GM19023 (cell line): ENCODE measurements at regions not wholly inside any gene's neighbourhood (a gene's known extent, or its start where the extent isn't known, plus 50 kb on each side); places are given as distances from the start of the nearest gene placed in this dataset.
"Not testable (repeated sequence)": the region's sequence is repeated elsewhere in the genome, so short reads cannot be mapped to it uniquely, and the experiment has no call there.

Source experiments
- ATAC-seq: cut with Tn5 transposase; IDR thresholded peaks from one replicate; pipeline ENCODE4 v1.9.1; 2021; ENCODE audit warnings: mild to moderate bottlenecking, moderate library complexity; ENCODE audit not compliant: unreplicated experiment

GRCh38 chr2:21330786-21331391 lies 207.1 kb downstream of the TDRD15 start:
- ATAC-seq = no peak

DNA sequence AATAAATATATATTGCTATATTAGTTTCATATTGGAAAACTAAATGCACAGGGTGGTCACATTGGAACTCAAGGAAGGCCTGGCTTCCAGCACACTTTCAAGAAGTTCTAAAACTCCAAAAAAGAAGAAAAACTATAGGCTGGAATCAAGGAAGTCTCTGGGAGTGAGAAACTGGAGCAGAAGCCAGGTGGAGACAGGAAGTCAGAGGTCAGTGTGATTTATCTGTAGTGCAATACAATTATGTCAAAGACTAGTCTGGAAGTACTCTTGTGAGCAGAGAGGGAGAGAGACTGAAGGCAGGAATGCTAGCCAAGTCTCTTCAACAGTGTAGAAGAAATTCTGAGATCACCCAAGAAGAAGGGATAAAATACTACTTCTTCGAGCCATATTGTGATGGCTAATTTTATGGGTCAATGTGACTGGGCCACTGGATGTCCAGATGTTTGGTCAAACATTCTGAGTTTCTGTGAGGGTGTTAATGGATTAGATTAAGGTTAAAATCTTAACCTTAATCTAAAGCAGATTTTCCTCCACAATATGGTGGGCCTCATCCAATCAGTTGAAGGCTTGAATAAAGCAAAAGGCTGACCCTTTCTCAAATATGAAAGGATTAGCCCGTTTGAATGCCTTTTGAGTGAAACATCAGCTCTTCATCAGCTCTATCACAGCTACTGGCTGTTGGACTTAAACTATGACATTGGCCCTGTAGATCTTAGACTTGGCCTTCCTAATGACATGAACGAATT lies 208.0 kb downstream of the TDRD15 start:
- ATAC-seq = no peak

DNA sequence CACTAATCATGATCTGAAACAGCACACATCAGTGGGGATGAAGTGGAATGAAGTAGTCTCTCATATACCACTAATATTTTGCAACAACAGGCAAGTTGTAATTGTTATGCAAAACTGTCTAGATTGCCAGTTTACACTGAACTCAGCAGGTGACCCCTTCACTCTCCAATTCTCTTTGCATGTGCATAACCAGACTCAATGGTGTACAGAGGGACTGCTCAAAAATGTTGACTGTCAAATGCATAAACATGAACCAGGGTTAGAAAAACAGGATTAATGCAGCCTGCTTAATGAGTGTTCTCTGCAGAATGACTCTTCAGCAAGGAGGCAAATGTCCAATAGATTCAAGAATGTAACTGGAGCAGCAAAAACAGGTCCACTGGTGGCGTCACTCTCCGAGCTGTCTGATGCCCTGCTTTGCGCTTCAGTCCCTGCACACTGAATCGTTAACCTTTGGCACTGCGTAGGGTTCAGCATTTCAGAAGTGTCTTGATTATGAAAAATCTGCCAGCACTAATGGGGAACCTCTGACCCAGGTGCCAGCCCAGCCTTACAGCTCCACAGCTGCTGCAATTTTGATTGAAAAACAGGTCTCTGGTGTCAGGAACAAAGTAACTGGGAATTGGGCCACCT lies 209.3 kb downstream of the TDRD15 start:
- no peak for ATAC-seq

- no peak for ATAC-seq
Measured at GRCh38 chr2:21333684-21334083, 209.9 kb downstream of the TDRD15 start.

GRCh38 chr2:21346984-21347383 lies 223.2 kb downstream of the TDRD15 start:
- ATAC-seq = no peak

- ATAC-seq = no peak
Measured at GRCh38 chr2:21353879-21354679, 230.3 kb downstream of the TDRD15 start.

GRCh38 chr2:21356086-21356856 lies 232.5 kb downstream of the TDRD15 start:
- no peak for ATAC-seq

DNA sequence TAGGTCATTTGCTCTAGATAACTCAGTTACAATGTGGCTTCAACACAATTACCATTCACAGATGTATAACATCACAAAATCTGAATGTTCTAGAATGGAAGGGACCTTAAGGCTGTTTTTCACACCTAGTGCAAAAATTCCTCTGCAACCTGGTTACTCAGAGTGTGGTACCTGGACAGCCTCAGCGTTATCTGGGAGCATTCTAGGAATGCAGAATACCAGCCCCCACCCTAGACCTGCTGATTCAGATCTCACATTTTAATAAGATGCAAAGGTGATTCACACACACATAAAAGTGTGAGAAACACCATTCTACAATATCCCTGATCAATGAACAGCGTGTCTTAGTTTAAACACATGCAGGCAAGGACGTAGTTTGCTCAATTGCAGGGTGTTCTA lies 233.1 kb downstream of the TDRD15 start:
- no peak for ATAC-seq

DNA sequence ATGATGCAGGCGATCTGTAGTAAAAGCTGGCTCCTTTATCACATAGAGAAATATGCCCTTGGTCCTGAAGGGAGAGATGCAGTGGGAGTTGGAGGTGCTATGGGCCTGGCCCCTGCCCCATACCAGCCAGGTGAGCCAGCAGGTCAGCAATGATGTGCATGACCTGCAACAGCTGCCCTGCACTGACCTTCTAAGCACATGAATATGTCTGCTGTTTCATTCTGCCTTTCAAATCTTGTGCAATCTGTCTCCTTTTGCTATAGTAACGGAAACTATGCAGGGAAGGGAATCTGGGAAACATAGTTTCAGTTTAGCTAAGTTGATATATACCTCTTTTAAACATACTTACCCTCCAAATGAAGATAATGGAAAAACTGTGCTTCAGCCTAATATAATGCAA lies 235.2 kb downstream of the TDRD15 start:
- ATAC-seq = no peak

DNA sequence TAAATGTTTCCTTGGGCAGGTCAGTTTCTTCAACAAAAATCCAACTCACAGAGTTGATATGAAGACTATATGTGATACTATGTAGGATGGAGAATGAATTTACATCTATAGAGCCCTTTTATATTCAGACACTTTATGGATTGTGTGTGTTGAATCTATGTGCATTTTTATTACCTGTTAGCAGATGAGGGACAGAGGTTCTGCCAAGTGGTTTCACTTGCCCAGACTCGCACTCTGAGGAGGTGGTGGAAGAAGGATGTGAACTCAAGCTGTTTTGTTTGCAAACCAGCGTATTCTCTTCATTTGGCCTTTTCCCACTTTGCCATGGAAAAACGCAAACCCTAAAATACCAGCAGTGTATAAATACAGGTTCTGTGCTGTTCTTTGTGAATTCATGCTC lies 237.6 kb downstream of the TDRD15 start:
- no peak for ATAC-seq

DNA sequence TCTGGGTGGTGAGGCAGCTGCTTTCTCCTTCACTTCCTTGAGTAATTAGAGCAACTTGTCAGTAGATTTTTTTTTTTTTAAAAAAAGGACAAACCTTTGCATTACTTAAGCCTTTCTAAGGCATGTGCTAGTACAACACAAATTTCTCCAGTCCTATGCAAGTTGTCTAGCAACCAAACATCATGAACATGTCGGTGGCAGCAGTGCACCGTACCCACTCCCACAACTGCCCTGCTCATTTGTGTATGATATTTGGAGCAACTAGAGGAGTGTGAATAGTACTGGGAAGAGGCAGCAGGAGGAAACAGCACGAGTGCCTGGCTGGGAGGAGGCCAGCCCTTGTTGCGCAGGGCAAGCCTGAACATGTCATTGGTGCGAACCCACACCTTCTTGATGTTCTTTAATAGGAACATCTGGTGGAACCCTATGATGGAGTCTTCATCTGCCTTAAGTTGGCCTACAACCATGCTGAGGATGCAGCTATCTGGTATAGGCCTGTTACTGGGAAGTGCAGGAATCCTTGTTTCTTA lies 238.3 kb downstream of the TDRD15 start:
- ATAC-seq = no peak

- no peak for ATAC-seq
Measured at GRCh38 chr2:21363364-21363763, 239.6 kb downstream of the TDRD15 start.

- no peak for ATAC-seq
Measured at GRCh38 chr2:21367421-21367820, 243.7 kb downstream of the TDRD15 start.

DNA sequence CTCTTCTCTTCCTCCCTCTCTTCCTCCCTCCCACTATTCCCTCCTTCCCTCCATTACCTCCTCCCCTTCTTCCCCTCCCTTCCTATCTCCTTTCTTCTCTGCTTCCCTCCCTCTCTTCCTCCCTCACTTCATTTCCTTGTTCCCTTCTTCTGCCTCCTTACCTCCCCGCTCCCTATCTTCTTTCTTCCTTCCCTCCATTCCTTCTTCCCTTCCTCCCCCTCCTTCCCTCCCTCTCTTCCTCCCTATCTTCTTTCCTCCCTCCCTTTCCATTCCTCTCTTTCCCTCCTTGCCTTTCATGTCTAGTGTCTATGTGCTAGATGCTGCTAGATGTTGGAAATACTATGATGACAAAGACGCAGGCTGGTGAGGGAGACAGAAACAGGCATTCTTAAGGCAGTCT lies 246.0 kb downstream of the TDRD15 start:
- no peak for ATAC-seq

- no peak for ATAC-seq
Measured at GRCh38 chr2:21371499-21372003, 247.8 kb downstream of the TDRD15 start.

DNA sequence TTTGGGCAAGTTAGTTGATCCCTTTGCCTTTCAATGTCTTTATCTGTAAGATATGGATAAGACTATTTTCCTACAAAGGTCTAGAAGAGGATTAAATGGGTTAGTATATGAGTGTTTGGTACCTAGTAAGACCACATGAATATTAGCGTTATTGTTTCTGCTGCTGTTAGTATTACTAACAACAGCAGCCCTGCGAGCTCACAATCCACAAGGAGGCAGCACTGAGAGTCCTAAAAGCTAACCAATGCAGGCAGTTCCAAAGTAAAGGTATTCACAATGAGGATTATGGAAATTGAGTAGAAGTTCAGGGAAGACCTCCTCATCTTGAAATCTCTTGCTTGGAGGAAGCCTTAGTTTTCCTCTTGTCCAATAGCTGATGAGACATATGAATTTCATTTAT lies 248.9 kb downstream of the TDRD15 start:
- no peak for ATAC-seq

DNA sequence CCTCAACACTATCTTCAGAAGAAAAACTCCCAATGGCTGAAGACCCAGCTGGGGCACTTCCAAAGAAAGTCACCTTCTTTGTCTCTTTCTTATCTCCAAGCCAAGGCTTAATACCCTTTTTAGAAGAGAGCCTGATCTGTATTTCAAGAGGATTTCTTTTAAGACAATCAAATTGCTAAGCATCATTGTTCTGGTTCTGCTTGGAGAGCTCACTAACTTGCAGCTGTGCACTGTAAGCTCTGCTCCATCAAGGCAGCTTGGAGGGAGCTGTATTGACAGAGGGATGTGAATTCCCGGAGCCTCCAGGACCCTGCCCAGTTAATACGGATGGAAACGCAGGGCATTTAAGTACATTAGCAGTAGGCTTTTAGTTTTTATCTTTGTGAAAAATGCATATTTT lies 253.1 kb downstream of the TDRD15 start:
- no peak for ATAC-seq

- no peak for ATAC-seq
Measured at GRCh38 chr2:21379140-21379539, 255.4 kb downstream of the TDRD15 start.

DNA sequence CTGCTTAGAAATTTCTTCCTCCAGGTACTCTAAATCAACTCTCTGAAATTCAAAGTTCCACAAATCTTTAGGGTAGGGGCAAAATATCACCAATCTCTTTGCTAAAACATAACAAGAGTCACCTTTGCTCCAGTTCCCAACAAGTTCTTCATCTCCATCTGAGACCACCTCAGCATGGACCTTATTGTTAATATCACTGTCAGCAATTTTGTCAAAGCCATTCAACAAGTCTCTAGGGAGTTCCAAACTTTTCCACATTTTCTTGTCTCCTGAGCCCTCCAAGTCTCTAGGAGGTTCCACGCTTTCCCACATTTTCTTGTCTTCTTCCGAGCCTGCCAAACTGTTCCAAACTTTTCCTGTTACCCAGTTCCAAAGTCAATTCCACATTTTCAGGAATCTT lies 255.9 kb downstream of the TDRD15 start:
- ATAC-seq = not testable (repeated sequence)

DNA sequence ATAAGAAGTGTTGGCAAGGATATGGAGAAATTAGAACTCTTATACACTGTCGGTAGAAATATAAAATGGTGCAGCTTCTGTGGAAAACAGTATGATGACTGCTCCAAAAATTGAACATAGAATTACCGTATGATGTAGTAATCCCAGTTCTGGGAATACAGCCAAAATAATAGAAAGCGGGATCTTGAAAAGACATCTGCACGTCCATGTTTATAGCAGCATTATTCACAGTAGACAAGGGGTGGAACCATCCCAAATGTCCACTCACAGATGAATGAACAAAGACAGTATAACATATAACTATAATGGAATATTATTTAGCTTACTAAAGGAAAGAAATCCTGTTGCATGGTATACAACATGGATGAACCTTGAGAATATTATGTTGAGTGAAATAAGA lies 257.7 kb downstream of the TDRD15 start:
- ATAC-seq = no peak
